Keratinocyte (primary cell): ENCODE measurements at regions not wholly inside any gene's neighbourhood (a gene's known extent, or its start where the extent isn't known, plus 50 kb on each side); places are given as distances from the start of the nearest gene placed in this dataset.
"Not testable (repeated sequence)": the region's sequence is repeated elsewhere in the genome, so short reads cannot be mapped to it uniquely, and the experiment has no call there.

Experiments
- DNase-seq: peaks from one replicate; pipeline ENCODE4 v3.0.0-alpha.2; 2011; ENCODE audit warnings: low read depth, missing footprints, low spot score
- FAIRE-seq: peaks from 2 replicates; lab custom pipeline; 2011; peaks lifted over from hg19 to GRCh38; lab: Jason Lieb, UNC
- H2AFZ ChIP-seq: 2 replicates; pipeline ENCODE4 v1.6.0; 2012; ENCODE audit warnings: low read length, control low read depth, inconsistent platforms; ENCODE audit not compliant: control insufficient read depth
- H3K27ac ChIP-seq: 2 replicates; pipeline ENCODE4 v1.5.1; 2011; ENCODE audit warnings: low read length; ENCODE audit not compliant: control insufficient read depth, insufficient read depth
- H3K27me3 ChIP-seq: 3 replicates; pipeline ENCODE4 v1.6.0; 2011; ENCODE audit warnings: low read length; ENCODE audit not compliant: control insufficient read depth, insufficient read depth; ENCODE audit errors: extremely low read depth
- H3K36me3 ChIP-seq, 2 experiments: 2 replicates in 1 of 2; 3 replicates in 1 of 2; pipeline ENCODE4 v1.5.1; 2011; ENCODE audit warnings: low read length in 2 of 2, mild to moderate bottlenecking in 1 of 2; ENCODE audit not compliant: control insufficient read depth in 2 of 2, insufficient read depth in 2 of 2; ENCODE audit errors: extremely low read depth in 1 of 2
- H3K4me1 ChIP-seq: 3 replicates; pipeline ENCODE4 v1.5.1; 2011; ENCODE audit warnings: low read length; ENCODE audit not compliant: control insufficient read depth, insufficient read depth; ENCODE audit errors: extremely low read depth
- H3K4me2 ChIP-seq: 3 replicates; pipeline ENCODE4 v1.6.0; 2011; ENCODE audit warnings: low read depth, low read length; ENCODE audit not compliant: control insufficient read depth, insufficient read depth; ENCODE audit errors: extremely low read depth
- H3K4me3 ChIP-seq, 3 experiments: fragments of 200-600 bp in 1 of 3; sonication (generic) in 1 of 3; 2 replicates in 2 of 3; 3 replicates in 1 of 3; pipeline ENCODE4 v1.5.1; 2011 to 2016; ENCODE audit warnings: low read length in 3 of 3, mild to moderate bottlenecking in 3 of 3, control low read depth in 2 of 3, inconsistent platforms in 1 of 3, low read depth in 1 of 3, mixed read lengths in 1 of 3, mixed run types in 1 of 3, moderate library complexity in 1 of 3; ENCODE audit not compliant: control insufficient read depth in 2 of 3, insufficient read depth in 2 of 3; ENCODE audit errors: extremely low read depth in 1 of 3
- H3K79me2 ChIP-seq: 2 replicates; pipeline ENCODE4 v1.6.0; 2012; ENCODE audit warnings: low read length; ENCODE audit not compliant: control insufficient read depth, insufficient read depth
- H3K9ac ChIP-seq: 3 replicates; pipeline ENCODE4 v1.6.0; 2011; ENCODE audit warnings: low read length; ENCODE audit not compliant: control insufficient read depth, insufficient read depth; ENCODE audit errors: extremely low read depth
- H3K9me1 ChIP-seq: 3 replicates; pipeline ENCODE4 v1.6.0; 2011; ENCODE audit warnings: low read length; ENCODE audit not compliant: control insufficient read depth, insufficient read depth; ENCODE audit errors: extremely low read depth
- H3K9me3 ChIP-seq: 2 replicates; pipeline ENCODE4 v1.5.1; 2012; ENCODE audit warnings: low read depth, low read length; ENCODE audit not compliant: control insufficient read depth
- H4K20me1 ChIP-seq: 3 replicates; pipeline ENCODE4 v1.6.0; 2011; ENCODE audit warnings: low read length; ENCODE audit not compliant: control insufficient read depth, insufficient read depth; ENCODE audit errors: extremely low read depth
- CTCF ChIP-seq, 3 experiments: IDR thresholded peaks in 1 of 3; conservative IDR thresholded peaks in 1 of 3; optimal IDR thresholded peaks in 1 of 3; 2 replicates in 2 of 3; 3 replicates in 1 of 3; pipeline versions ENCODE3 to v1.5.1; 2011; ENCODE audit warnings: low read length in 3 of 3, mild to moderate bottlenecking in 3 of 3, moderate library complexity in 2 of 3, control low read depth in 1 of 3, inconsistent platforms in 1 of 3; ENCODE audit not compliant: insufficient read depth in 2 of 3; ENCODE audit errors: extremely low read depth in 1 of 3
- EZH2 ChIP-seq: IDR thresholded peaks from one replicate; pipeline ENCODE4 v1.6.1; 2012; ENCODE audit warnings: inconsistent platforms, mild to moderate bottlenecking, low read length, moderate library complexity
- dilution Hi-C: fragments of 300-500 bp; cut with MboI; formaldehyde crosslinking; loops from one replicate; pipeline ENCODE4 v1.7.0; 2020; ENCODE audit warnings: low sequenced_read_pairs; ENCODE audit not compliant: extremely low pct_ligation_motif_present

- FAIRE-seq (peak; percentile 92), DNase-seq (peak; percentile 90)
- Histone ChIP-seq H2AFZ (peak overlapping the region; percentile 81), H3K9me1 (no peaks in the 10 kb centered on the region), H3K27ac (peak overlapping the region; percentile 51), H3K27me3 (no peaks in the 10 kb centered on the region), H4K20me1 (no peaks in the 10 kb centered on the region), H3K9ac (no peak overlapping the region), H3K4me1 (peaks cover 15% of the 10 kb centered on the region), H3K4me2 (peak overlapping the region; percentile 13), H3K79me2 (no peaks in the 10 kb centered on the region), H3K36me3 (no peaks in the 10 kb centered on the region), H3K9me3 (peaks cover 3% of the 10 kb centered on the region), H3K4me3 (no peak overlapping the region)
- no peak for TF ChIP-seq EZH2
- no peak for TF ChIP-seq CTCF (optimal IDR thresholded peaks at IDR 0.05 in 1 of 3, IDR thresholded peaks at IDR 0.05 in 1 of 3, conservative IDR thresholded peaks at IDR 0.05 in 1 of 3; ENCODE audit: extremely low read depth in 1 of 3, insufficient read depth in 2 of 3, low read length in 3 of 3)
- dilution Hi-C loops, result loop anchor here (25.0 kb wide), 1 partner anchor 203 kb away; no protein-coding TSS in a partner anchor
Observed at GRCh38 chr1:66464802-66465201, 69.2 kb upstream of the SGIP1 start.

GRCh38 chr1:66466695-66467094 lies 67.3 kb upstream of the SGIP1 start:
- dilution Hi-C loops, result loop anchor here (25.0 kb wide), 1 partner anchor 204 kb away; no protein-coding TSS in a partner anchor
- not testable (repeated sequence) for H3K4me3 ChIP-seq, H3K36me3 ChIP-seq, H3K9me1 ChIP-seq, H3K27ac ChIP-seq, H2AFZ ChIP-seq, H3K9ac ChIP-seq, H3K4me2 ChIP-seq, FAIRE-seq, H3K79me2 ChIP-seq, H3K9me3 ChIP-seq, DNase-seq, H4K20me1 ChIP-seq, H3K27me3 ChIP-seq
- H3K4me1 ChIP-seq, result peaks cover 15% of the 10 kb centered on the region

GRCh38 chr1:66468722-66469121 lies 65.2 kb upstream of the SGIP1 start:
- H3K4me1 ChIP-seq, result peaks cover 15% of the 10 kb centered on the region
- H3K9me3 ChIP-seq, result no peaks in the 10 kb centered on the region
- no peak for DNase-seq
- H2AFZ ChIP-seq, result no peak overlapping the region
- H3K4me2 ChIP-seq, result no peak overlapping the region
- no peaks in the 10 kb centered on the region for H3K36me3 ChIP-seq
- H4K20me1 ChIP-seq, result no peaks in the 10 kb centered on the region
- H3K79me2 ChIP-seq, result no peaks in the 10 kb centered on the region
- H3K9me1 ChIP-seq, result no peaks in the 10 kb centered on the region
- H3K27ac ChIP-seq, result no peak overlapping the region
- H3K27me3 ChIP-seq, result no peaks in the 10 kb centered on the region
- no peak overlapping the region for H3K4me3 ChIP-seq
- H3K9ac ChIP-seq, result no peak overlapping the region
- no peak for FAIRE-seq
- dilution Hi-C loops, result loop anchor here (25.0 kb wide), 1 partner anchor 206 kb away; no protein-coding TSS in a partner anchor
- TF ChIP-seq EZH2, result no peak
- no peak for TF ChIP-seq CTCF (optimal IDR thresholded peaks at IDR 0.05 in 1 of 3, IDR thresholded peaks at IDR 0.05 in 1 of 3, conservative IDR thresholded peaks at IDR 0.05 in 1 of 3; ENCODE audit: extremely low read depth in 1 of 3, insufficient read depth in 2 of 3, low read length in 3 of 3)
